Activated T-helper 1 cell treated with anti-CD3 and anti-CD28 coated beads, Interleukin-2, amount 50 U/mL, for 16 hours (primary cell): ENCODE measurements at regions not wholly inside any gene's neighbourhood (a gene's known extent, or its start where the extent isn't known, plus 50 kb on each side); places are given as distances from the start of the nearest gene placed in this dataset.

ENCODE experiments used
- DNase-seq, 2 donors: peaks; one replicate each; pipeline ENCODE4 v3.0.0-alpha.2; 2020; ENCODE audit warnings: low read depth in 1 of 2, low spot score in 1 of 2

- no peak for DNase-seq
Observed at GRCh38 chr16:86037999-86038925, 139.3 kb downstream of the IRF8 start.

- no peak for DNase-seq
Observed at GRCh38 chr16:86038926-86039310, 140.0 kb downstream of the IRF8 start.

GRCh38 chr16:86039606-86040005 lies 140.6 kb downstream of the IRF8 start:
- DNase-seq = no peak

- no peak for DNase-seq
Observed at GRCh38 chr16:86040496-86040895, 141.5 kb downstream of the IRF8 start.

GRCh38 chr16:86041215-86041614 lies 142.3 kb downstream of the IRF8 start:
- DNase-seq = no peak

GRCh38 chr16:86041807-86042206 lies 142.8 kb downstream of the IRF8 start:
- DNase-seq = no peak

GRCh38 chr16:86042393-86042792 lies 143.4 kb downstream of the IRF8 start:
- DNase-seq = no peak

GRCh38 chr16:86042996-86043725 lies 144.2 kb downstream of the IRF8 start:
- DNase-seq = no peak

GRCh38 chr16:86044241-86044671 lies 145.3 kb downstream of the IRF8 start:
- no peak for DNase-seq

- DNase-seq = no peak
Observed at GRCh38 chr16:86044881-86045590, 146.1 kb downstream of the IRF8 start.

- DNase-seq = no peak
Observed at GRCh38 chr16:86045591-86045971, 146.6 kb downstream of the IRF8 start.

GRCh38 chr16:86046026-86046425 lies 147.1 kb downstream of the IRF8 start:
- no peak for DNase-seq

GRCh38 chr16:86046667-86047270 lies 147.8 kb downstream of the IRF8 start:
- no peak for DNase-seq

GRCh38 chr16:86048221-86048620 lies 149.3 kb downstream of the IRF8 start:
- DNase-seq = no peak

- DNase-seq = no peak
Observed at GRCh38 chr16:86048882-86049585, 150.1 kb downstream of the IRF8 start.

- no peak for DNase-seq
Observed at GRCh38 chr16:86049641-86050040, 150.7 kb downstream of the IRF8 start.

GRCh38 chr16:86050111-86050510 lies 151.1 kb downstream of the IRF8 start:
- DNase-seq = no peak

- no peak for DNase-seq
Observed at GRCh38 chr16:86050591-86051367, 151.8 kb downstream of the IRF8 start.

- no peak for DNase-seq
Observed at GRCh38 chr16:86051368-86052114, 152.6 kb downstream of the IRF8 start.
